ENCODE measurements at regions not wholly inside any gene's neighbourhood (a gene's known extent, or its start where the extent isn't known, plus 50 kb on each side); places are given as distances from the start of the nearest gene placed in this dataset.

DNA sequence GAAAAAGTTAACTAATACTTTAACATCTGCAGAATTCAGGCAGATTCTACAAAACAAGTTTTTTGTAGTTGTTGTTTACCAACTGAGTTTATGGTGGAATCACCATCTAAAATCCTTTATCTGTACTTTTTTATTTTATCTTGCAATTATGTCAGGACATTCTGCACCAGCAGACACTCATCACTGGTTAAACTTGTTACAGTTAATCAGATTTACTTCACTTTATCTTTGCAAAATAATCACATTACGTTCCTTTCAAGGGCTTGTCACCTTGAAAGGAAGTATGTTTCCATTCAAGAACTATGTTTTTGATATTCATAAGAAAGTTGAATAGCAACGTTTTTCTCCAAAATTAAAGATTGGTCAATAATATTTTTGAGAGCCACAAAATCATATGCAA, 796.6 kb upstream of the ROBO1 start:
- no peak for DNase-seq

- no peak for DNase-seq
Measured at GRCh38 chr3:80559701-80560100, 791.9 kb upstream of the ROBO1 start.

- DNase-seq: no peak
Measured at GRCh38 chr3:80556763-80557162, 789.0 kb upstream of the ROBO1 start.

GRCh38 chr3:80554304-80554703, 786.5 kb upstream of the ROBO1 start:
- no peak for DNase-seq

GRCh38 chr3:80553211-80553610, 785.4 kb upstream of the ROBO1 start:
- no peak for DNase-seq

DNA sequence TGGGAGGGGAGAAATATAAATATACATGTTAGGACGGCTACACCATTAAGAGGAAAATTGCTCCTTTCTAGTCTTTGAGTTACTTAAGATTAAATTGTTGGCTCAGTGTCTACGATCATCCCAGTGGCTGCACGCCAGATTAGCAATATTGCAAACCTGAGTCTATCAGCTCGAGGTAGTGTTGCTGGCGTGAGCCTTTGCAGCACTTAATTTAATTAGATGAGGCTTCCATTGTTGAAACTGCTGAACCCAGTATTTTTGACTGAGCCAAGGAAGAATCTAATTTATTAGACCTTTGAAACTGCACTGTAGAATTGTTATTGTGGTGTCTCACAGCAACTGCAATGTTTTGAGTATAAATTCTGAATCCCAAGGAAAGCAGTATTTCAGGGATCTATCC, 782.4 kb upstream of the ROBO1 start:
- DNase-seq: no peak

- no peak for DNase-seq
Measured at GRCh38 chr3:80549173-80549572, 781.4 kb upstream of the ROBO1 start.

DNA sequence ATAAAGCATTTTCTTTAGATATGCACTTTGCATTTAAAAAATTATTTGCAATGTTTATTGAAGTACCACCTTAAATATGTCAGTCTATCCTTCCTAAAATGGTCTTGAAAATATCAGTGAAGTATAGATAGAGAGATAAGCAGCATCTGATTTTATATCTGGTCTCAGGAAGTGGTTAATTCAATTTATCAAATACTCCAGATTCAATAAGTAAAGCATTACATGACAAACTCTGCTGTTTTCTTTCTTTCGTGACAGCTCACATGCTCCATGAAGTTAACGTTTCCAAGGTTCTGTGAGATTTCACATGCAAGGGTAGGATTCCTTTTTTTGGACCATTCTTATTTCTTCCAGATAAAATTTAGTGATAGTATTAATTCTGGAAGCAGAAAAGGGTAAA, 775.4 kb upstream of the ROBO1 start:
- DNase-seq: no peak

DNA sequence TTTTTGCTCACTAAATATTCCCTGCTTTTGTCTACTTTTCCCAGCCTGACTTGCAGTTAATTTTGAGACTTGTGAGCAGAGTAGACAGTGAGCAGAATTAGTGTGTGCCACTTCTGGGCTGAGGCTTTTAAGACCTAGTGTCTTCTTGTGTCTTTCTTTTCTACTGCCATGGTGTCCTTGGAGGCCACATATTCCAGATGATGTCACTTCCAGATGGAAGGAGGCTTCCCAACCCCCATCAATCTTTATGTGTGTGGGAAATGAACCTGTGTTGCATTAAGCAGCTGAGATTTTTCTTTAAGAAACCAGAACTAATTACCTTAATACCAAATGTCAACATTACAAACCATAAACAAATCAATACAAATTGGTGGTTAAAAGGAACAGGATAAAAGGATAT, 774.7 kb upstream of the ROBO1 start:
- DNase-seq: no peak

GRCh38 chr3:80537680-80538079, 769.9 kb upstream of the ROBO1 start:
- no peak for DNase-seq

- DNase-seq: no peak
Measured at GRCh38 chr3:80535286-80535685, 767.5 kb upstream of the ROBO1 start.

DNA sequence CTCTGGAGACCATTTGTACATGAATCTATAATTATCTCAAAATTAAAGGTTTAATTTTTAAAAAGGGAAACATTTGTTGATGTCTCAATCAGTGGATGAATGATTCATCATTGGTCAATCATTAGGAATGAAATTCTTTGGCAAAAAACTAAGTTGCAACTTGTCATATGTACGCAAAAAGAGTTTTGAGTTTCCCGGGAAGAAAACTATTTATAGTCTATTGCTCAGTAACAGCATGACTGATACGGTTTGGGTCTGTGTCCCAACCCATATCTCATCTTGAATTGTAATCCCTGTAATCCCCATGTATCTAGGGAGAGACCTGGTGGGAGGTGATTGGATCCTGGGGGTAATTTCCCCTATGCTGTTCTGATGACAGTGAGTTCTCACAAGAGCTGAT, 765.8 kb upstream of the ROBO1 start:
- no peak for DNase-seq

GRCh38 chr3:80526153-80526552, 758.4 kb upstream of the ROBO1 start:
- DNase-seq: no peak

DNA sequence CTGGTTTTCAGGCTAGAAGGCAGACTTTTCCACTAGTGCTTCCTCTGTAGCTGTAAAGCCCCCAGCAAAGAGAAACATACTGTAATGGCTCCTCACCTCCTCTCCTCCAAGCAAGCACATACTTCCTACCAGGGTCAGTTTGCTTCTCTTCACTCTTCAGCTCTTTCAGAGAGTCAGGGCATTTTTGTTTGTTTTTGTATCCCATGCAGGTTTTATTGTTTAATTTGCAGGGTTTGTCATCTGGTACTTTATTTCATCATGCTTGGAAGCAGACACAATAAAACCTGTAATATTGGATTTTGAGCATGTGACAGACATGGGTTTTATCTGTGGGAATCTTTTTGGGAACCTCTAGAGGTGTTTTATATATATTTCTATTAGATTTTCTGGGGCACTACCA, 753.3 kb upstream of the ROBO1 start:
- no peak for DNase-seq

GRCh38 chr3:80519436-80519835, 751.6 kb upstream of the ROBO1 start:
- DNase-seq: no peak

DNA sequence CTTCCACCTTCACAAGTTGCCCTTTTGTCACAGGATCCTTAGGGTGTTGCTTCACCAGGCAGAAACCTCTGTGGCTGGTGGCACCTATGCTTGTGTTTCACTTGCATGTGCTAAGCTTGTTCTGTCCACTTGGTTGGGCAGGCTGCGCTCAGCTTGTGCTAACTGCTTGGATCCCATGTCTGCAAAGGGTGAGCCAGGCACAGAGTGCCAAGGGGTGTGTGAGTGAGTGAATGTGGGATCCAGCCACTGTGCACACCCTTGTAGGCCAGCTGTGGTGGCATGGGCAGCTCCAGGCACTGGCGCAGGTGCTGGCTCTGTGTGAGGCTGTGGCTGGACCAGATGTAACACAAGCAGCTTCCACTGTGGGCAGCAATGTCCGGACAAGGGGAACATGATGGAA, 728.7 kb upstream of the ROBO1 start:
- DNase-seq: no peak

DNA sequence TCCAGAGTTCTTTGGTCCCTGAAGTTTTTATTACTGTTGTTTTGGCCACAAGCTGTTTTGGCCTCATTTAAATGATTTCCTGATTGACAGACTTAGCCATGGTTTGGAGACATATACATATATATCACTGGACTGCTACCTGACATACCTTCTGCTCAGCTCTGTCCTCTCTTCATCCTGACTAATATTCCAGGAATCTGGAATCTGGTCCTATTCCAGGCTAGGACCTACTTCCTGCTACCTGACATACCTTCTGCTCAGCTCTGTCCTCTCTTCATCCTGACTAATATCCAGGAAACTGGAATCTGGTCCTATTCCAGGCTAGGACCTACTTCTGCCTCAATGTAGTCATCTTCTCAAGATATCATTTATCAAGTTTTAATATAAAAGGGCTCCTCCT, 724.4 kb upstream of the ROBO1 start:
- no peak for DNase-seq

GRCh38 chr3:80472961-80473360, 705.2 kb upstream of the ROBO1 start:
- DNase-seq: no peak

DNA sequence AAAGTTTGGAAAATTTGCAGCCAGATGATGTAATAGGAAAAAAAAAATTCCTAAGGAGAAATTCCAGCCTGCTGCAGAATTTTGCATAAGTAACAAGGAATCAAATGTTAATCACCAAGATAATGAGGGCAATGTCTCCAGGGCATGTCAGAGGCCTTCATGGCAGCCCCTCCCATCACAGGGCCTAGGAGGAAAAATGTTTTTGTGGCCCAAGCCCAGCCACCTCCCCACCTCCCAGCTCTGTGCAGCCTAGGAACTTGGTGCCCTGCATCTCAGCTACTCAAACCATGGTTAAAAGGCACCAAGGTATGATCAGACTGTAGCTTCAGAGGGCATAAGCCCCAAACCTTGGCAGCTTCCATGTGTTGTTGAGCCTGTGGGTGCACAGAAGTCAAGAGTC, 704.7 kb upstream of the ROBO1 start:
- DNase-seq: no peak

- DNase-seq: no peak
Measured at GRCh38 chr3:80470433-80470832, 702.6 kb upstream of the ROBO1 start.

DNA sequence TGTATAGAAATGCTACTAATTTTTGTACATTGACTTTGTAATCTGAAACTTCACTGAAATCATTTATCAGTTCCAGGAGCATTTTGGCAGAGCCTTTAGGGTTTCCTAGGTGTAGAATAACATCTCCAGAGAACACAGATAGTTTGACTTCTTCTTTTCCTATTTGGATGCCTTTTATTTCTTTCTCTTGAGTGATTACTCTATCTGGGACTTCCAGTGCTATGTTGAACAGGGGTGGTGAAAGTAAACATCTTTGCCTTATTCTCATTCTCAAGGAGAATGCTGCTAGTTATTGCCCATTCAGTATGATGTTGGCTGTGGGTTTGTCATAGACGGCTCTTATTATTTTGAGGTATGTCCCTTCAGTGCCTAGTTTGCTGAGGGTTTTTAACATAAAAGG, 697.9 kb upstream of the ROBO1 start:
- DNase-seq: no peak

- no peak for DNase-seq
Measured at GRCh38 chr3:80451393-80451792, 683.6 kb upstream of the ROBO1 start.

DNA sequence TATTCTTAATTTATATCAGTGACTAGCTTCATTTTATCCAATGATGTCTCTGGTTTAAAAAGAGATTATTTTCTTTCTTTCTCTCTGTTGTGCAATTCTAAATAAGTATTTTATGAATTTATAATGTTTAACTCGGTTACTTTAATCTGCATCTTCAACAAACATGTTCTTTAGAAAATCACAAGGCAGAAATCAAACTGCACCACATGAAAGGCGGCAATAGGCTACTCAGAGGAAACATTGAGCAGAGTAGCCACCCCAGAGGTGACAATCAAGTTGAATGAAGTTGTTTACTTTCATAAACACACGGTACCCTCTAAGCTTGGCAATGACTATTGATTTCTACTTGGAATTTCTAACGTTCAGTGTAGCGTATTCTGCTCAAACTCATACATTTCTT, 677.8 kb upstream of the ROBO1 start:
- DNase-seq: no peak

- DNase-seq: no peak
Measured at GRCh38 chr3:80445053-80445452, 677.3 kb upstream of the ROBO1 start.

GRCh38 chr3:80439490-80439889, 671.7 kb upstream of the ROBO1 start:
- no peak for DNase-seq

DNA sequence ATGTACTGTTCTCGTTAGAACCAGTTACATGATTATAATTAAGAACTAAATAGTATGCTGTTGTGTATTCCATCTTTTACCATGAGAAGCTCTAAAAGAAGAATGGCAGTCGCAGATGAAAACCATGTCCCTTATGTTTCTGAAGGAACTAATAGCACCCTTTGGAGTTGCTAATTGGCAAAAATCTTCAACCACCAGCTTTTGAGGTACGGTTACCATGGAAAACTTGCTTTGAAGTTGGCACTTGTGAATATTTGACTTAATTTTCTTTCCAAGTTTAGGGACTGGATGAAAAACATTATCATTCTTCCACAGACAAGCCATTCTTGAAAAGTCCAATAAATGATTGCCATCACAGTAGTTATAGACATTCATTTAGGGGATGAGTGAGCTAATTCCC, 666.6 kb upstream of the ROBO1 start:
- no peak for DNase-seq
